ENCODE measurements at regions not wholly inside any gene's neighbourhood (a gene's known extent, or its start where the extent isn't known, plus 50 kb on each side); places are given as distances from the start of the nearest gene placed in this dataset.
"Not testable (repeated sequence)": the region's sequence is repeated elsewhere in the genome, so short reads cannot be mapped to it uniquely, and the experiment has no call there.

GRCh38 chr4:126541820-126542219, 1090.9 kb upstream of the INTU start:
- no CpG with 5 or more reads among the region's 2 CpGs for WGBS (ENCODE audit: insufficient coverage)
- H3K9me3 Mint-ChIP-seq (ENCODE audit: insufficient read depth) = no peaks in the 10 kb centered on the region
- intact Hi-C loops (cut with micrococcal nuclease) = no loop called here

GRCh38 chr4:126544276-126544675, 1088.5 kb upstream of the INTU start:
- ChIA-PET CTCF (no interaction called here), POLR2A (no interaction called here)
- Mint-ChIP-seq H3K27ac (no peak overlapping the region), H3K27me3 (no peaks in the 10 kb centered on the region), H3K4me1 (no peaks in the 10 kb centered on the region), H3K9me3 (ENCODE audit: insufficient read depth) (no peaks in the 10 kb centered on the region), H3K4me3 (no peak overlapping the region)
- no peaks in the 10 kb centered on the region for H3K9me3 ChIP-seq (ENCODE audit: control extremely low read depth in 1 of 3, control insufficient read depth in 2 of 3, insufficient read depth in 1 of 3, low read length in 2 of 3)
- H3K36me3 ChIP-seq (replicated peaks in 1 of 2; ENCODE audit: control extremely low read depth in 1 of 2, control insufficient read depth in 1 of 2, extremely low read depth in 1 of 2, insufficient read depth in 2 of 2, low read length in 1 of 2) = no peaks in the 10 kb centered on the region
- H3K4me3 ChIP-seq (ENCODE audit: control extremely low read depth in 1 of 5, extremely low read depth in 1 of 5, insufficient read depth in 1 of 5, low read depth in 2 of 5, low read length in 4 of 5) = no peak overlapping the region
- H4K20me1 ChIP-seq (ENCODE audit: control insufficient read depth, insufficient read depth, low read length, poor library complexity, severe bottlenecking) = no peaks in the 10 kb centered on the region
- TF ChIP-seq EZH2 (IDR thresholded peaks at IDR 0.05; ENCODE audit: borderline replicate concordance, insufficient read depth, low read depth, low read length, poor library complexity, severe bottlenecking) = no peak
- TF ChIP-seq CTCF (IDR thresholded peaks at IDR 0.05) = no peak
- intact Hi-C loops (cut with micrococcal nuclease) = no loop called here
- no peak overlapping the region for H3K27ac ChIP-seq (ENCODE audit: low read length in 2 of 2)
- H3K9ac ChIP-seq (ENCODE audit: low read length) = no peak overlapping the region
- H2AFZ ChIP-seq (ENCODE audit: insufficient read depth, low read depth, low read length, poor library complexity, severe bottlenecking) = no peak overlapping the region
- H3K27me3 ChIP-seq (replicated peaks in 1 of 4; ENCODE audit: control extremely low read depth in 1 of 4, control insufficient read depth in 3 of 4, insufficient read depth in 4 of 4, low read length in 3 of 4) = no peaks in the 10 kb centered on the region
- H3K4me2 ChIP-seq (replicated peaks; ENCODE audit: low read depth, low read length, poor library complexity, severe bottlenecking) = no peak overlapping the region
- H3K79me2 ChIP-seq (ENCODE audit: control insufficient read depth, insufficient read depth, low read length) = no peaks in the 10 kb centered on the region
- ATAC-seq (ENCODE audit: low read depth) (no peak), DNase-seq (no peak)
- 100% methylated on average over 2 of the region's 5 CpGs for WGBS (ENCODE audit: insufficient coverage)
- no peaks in the 10 kb centered on the region for H3K4me1 ChIP-seq (ENCODE audit: control insufficient read depth in 2 of 2, insufficient read depth in 2 of 2, low read length in 2 of 2)

More at GRCh38 chr4:126541820-126542219, 1090.9 kb upstream of the INTU start:
- no peak overlapping the region for H3K27ac Mint-ChIP-seq
- no peaks in the 10 kb centered on the region for H4K20me1 ChIP-seq (ENCODE audit: control insufficient read depth, insufficient read depth, low read length, poor library complexity, severe bottlenecking)
- no peaks in the 10 kb centered on the region for H3K27me3 ChIP-seq (replicated peaks in 1 of 4; ENCODE audit: control extremely low read depth in 1 of 4, control insufficient read depth in 3 of 4, insufficient read depth in 4 of 4, low read length in 3 of 4)
- H2AFZ ChIP-seq (ENCODE audit: insufficient read depth, low read depth, low read length, poor library complexity, severe bottlenecking) = no peak overlapping the region
- no peak overlapping the region for H3K4me2 ChIP-seq (replicated peaks; ENCODE audit: low read depth, low read length, poor library complexity, severe bottlenecking)
- no peak overlapping the region for H3K9ac ChIP-seq (ENCODE audit: low read length)
- H3K4me1 Mint-ChIP-seq = no peaks in the 10 kb centered on the region
- H3K9me3 ChIP-seq (ENCODE audit: control extremely low read depth in 1 of 3, control insufficient read depth in 2 of 3, insufficient read depth in 1 of 3, low read length in 2 of 3) = no peaks in the 10 kb centered on the region
- no peak overlapping the region for H3K27ac ChIP-seq (ENCODE audit: low read length in 2 of 2)
- DNase-seq (no peak), ATAC-seq (ENCODE audit: low read depth) (no peak)
- H3K36me3 ChIP-seq (replicated peaks in 1 of 2; ENCODE audit: control extremely low read depth in 1 of 2, control insufficient read depth in 1 of 2, extremely low read depth in 1 of 2, insufficient read depth in 2 of 2, low read length in 1 of 2) = no peaks in the 10 kb centered on the region
- no peak overlapping the region for H3K4me3 Mint-ChIP-seq
- TF ChIP-seq CTCF (IDR thresholded peaks at IDR 0.05) = no peak
- POLR2A ChIA-PET = no interaction called here
- H3K4me3 ChIP-seq (ENCODE audit: control extremely low read depth in 1 of 5, extremely low read depth in 1 of 5, insufficient read depth in 1 of 5, low read depth in 2 of 5, low read length in 4 of 5) = no peak overlapping the region
- H3K27me3 Mint-ChIP-seq = no peaks in the 10 kb centered on the region
- CTCF ChIA-PET = no interaction called here
- H3K4me1 ChIP-seq (ENCODE audit: control insufficient read depth in 2 of 2, insufficient read depth in 2 of 2, low read length in 2 of 2) = no peaks in the 10 kb centered on the region
- no peaks in the 10 kb centered on the region for H3K79me2 ChIP-seq (ENCODE audit: control insufficient read depth, insufficient read depth, low read length)

- H3K36me3 ChIP-seq (replicated peaks in 1 of 2; ENCODE audit: control extremely low read depth in 1 of 2, control insufficient read depth in 1 of 2, extremely low read depth in 1 of 2, insufficient read depth in 2 of 2, low read length in 1 of 2); H4K20me1 ChIP-seq (ENCODE audit: control insufficient read depth, insufficient read depth, low read length, poor library complexity, severe bottlenecking); H3K9me3 Mint-ChIP-seq (ENCODE audit: insufficient read depth); H2AFZ ChIP-seq (ENCODE audit: insufficient read depth, low read depth, low read length, poor library complexity, severe bottlenecking); H3K9ac ChIP-seq (ENCODE audit: low read length); intact Hi-C loops (cut with micrococcal nuclease); H3K9me3 ChIP-seq (ENCODE audit: control extremely low read depth in 1 of 3, control insufficient read depth in 2 of 3, insufficient read depth in 1 of 3, low read length in 2 of 3); DNase-seq; CTCF ChIA-PET; H3K27ac Mint-ChIP-seq; H3K4me3 ChIP-seq (ENCODE audit: control extremely low read depth in 1 of 5, extremely low read depth in 1 of 5, insufficient read depth in 1 of 5, low read depth in 2 of 5, low read length in 4 of 5); H3K27me3 ChIP-seq (replicated peaks in 1 of 4; ENCODE audit: control extremely low read depth in 1 of 4, control insufficient read depth in 3 of 4, insufficient read depth in 4 of 4, low read length in 3 of 4); POLR2A ChIA-PET; H3K79me2 ChIP-seq (ENCODE audit: control insufficient read depth, insufficient read depth, low read length); H3K4me3 Mint-ChIP-seq; H3K4me1 Mint-ChIP-seq; H3K4me2 ChIP-seq (replicated peaks; ENCODE audit: low read depth, low read length, poor library complexity, severe bottlenecking); H3K27ac ChIP-seq (ENCODE audit: low read length in 2 of 2); H3K27me3 Mint-ChIP-seq; H3K4me1 ChIP-seq (ENCODE audit: control insufficient read depth in 2 of 2, insufficient read depth in 2 of 2, low read length in 2 of 2); ATAC-seq (ENCODE audit: low read depth): not testable (repeated sequence)
- WGBS (ENCODE audit: insufficient coverage) = 97% methylated on average over 10 of the region's 10 CpGs
These were observed 1086.6 kb upstream of the INTU start for GRCh38 chr4:126546197-126546596.

Measured in B cell (primary cell).